ENCODE measurements at regions not wholly inside any gene's neighbourhood (a gene's known extent, or its start where the extent isn't known, plus 50 kb on each side); places are given as distances from the start of the nearest gene placed in this dataset.
"Not testable (repeated sequence)": the region's sequence is repeated elsewhere in the genome, so short reads cannot be mapped to it uniquely, and the experiment has no call there.

GRCh38 chr2:87456477-87457128 is 291.3 kb upstream of the PLGLB2 start:
- not testable (repeated sequence) for TF ChIP-seq EZH2 (IDR thresholded peaks at IDR 0.05; ENCODE audit: insufficient read depth, poor library complexity, severe bottlenecking); EZH2phosphoT487 (IDR thresholded peaks at IDR 0.05; ENCODE audit: insufficient read depth, low read depth)
